SK-N-SH treated with all-trans-retinoic acid at 6 μM for 48 hours (cell line): ENCODE measurements at regions not wholly inside any gene's neighbourhood (a gene's known extent, or its start where the extent isn't known, plus 50 kb on each side); places are given as distances from the start of the nearest gene placed in this dataset.

Source experiments
- ATAC-seq: fragments of 200-7000 bp; cut with Tn5 transposase; 3 replicates; pipeline ENCODE4 v1.9.1; 2020; ENCODE audit warnings: mild to moderate bottlenecking, moderate library complexity
- ARNTL ChIP-seq: fragments of 450-650 bp; formaldehyde crosslinking; IDR thresholded peaks from 2 replicates; pipeline ENCODE4 v1.5.0; 2020; ENCODE audit warnings: low read depth, mild to moderate bottlenecking, moderate library complexity, borderline replicate concordance
- BACH2 ChIP-seq: fragments of 250-450 bp; sonication (Bioruptor Pico); IDR thresholded peaks from 2 replicates; pipeline ENCODE4 v1.9.0; 2021; ENCODE audit warnings: mild to moderate bottlenecking, borderline replicate concordance
- CSDC2 ChIP-seq: fragments of 250-450 bp; sonication (Bioruptor Pico); IDR thresholded peaks from 2 replicates; pipeline ENCODE4 v1.5.0; 2020; ENCODE audit warnings: mild to moderate bottlenecking, moderate library complexity
- ESRRG ChIP-seq: fragments of 250-450 bp; sonication (Bioruptor Pico); IDR thresholded peaks from 2 replicates; pipeline ENCODE4 v1.6.1; 2021; ENCODE audit warnings: mild to moderate bottlenecking
- GLIS3 ChIP-seq: fragments of 250-450 bp; sonication (Bioruptor Pico); IDR thresholded peaks from 2 replicates; pipeline ENCODE4 v1.5.0; 2020; ENCODE audit warnings: mild to moderate bottlenecking, moderate library complexity
- OSR1 ChIP-seq: fragments of 250-450 bp; sonication (Bioruptor Pico); IDR thresholded peaks from 2 replicates; pipeline ENCODE4 v1.8.0; 2022; ENCODE audit warnings: moderate library complexity, mild to moderate bottlenecking, inconsistent platforms
- PATZ1 ChIP-seq: fragments of 250-450 bp; sonication (Bioruptor Pico); IDR thresholded peaks from 2 replicates; pipeline ENCODE4 v1.8.0; 2020; ENCODE audit warnings: mild to moderate bottlenecking, moderate library complexity, borderline replicate concordance
- POU6F1 ChIP-seq: fragments of 250-450 bp; sonication (Bioruptor Pico); IDR thresholded peaks from 2 replicates; pipeline ENCODE4 v1.8.0; 2021; ENCODE audit warnings: low read depth, mild to moderate bottlenecking, moderate library complexity, borderline replicate concordance
- PPARA ChIP-seq: fragments of 250-450 bp; sonication (Bioruptor Pico); IDR thresholded peaks from 2 replicates; pipeline ENCODE4 v1.5.0; 2020; ENCODE audit warnings: mild to moderate bottlenecking, borderline replicate concordance
- RARB ChIP-seq: fragments of 250-450 bp; sonication (Bioruptor Pico); IDR thresholded peaks from 2 replicates; pipeline ENCODE4 v1.8.0; 2021; ENCODE audit warnings: mild to moderate bottlenecking, moderate library complexity
- SNAI2 ChIP-seq: fragments of 250-450 bp; sonication (Bioruptor Pico); IDR thresholded peaks from 2 replicates; pipeline ENCODE4 v1.5.0; 2020; ENCODE audit warnings: mild to moderate bottlenecking, moderate library complexity
- TCF4 ChIP-seq: fragments of 250-450 bp; sonication (Bioruptor Pico); IDR thresholded peaks from 2 replicates; pipeline ENCODE4 v1.8.0; 2021; ENCODE audit warnings: mild to moderate bottlenecking, moderate library complexity, borderline replicate concordance
- TOX ChIP-seq: fragments of 250-450 bp; sonication (Bioruptor Pico); IDR thresholded peaks from 2 replicates; pipeline ENCODE4 v1.8.0; 2021; ENCODE audit warnings: mild to moderate bottlenecking, moderate library complexity, borderline replicate concordance
- ZC3H10 ChIP-seq: fragments of 250-450 bp; sonication (Bioruptor Pico); IDR thresholded peaks from 2 replicates; pipeline ENCODE4 v1.5.1; 2021; ENCODE audit warnings: mild to moderate bottlenecking, moderate library complexity
- ZFP3 ChIP-seq: fragments of 250-450 bp; sonication (Bioruptor Pico); IDR thresholded peaks from 2 replicates; pipeline ENCODE4 v1.5.0; 2020; ENCODE audit warnings: mild to moderate bottlenecking, moderate library complexity
- ZFP30 ChIP-seq: fragments of 450-650 bp; formaldehyde crosslinking; IDR thresholded peaks from 2 replicates; pipeline ENCODE4 v1.5.0; 2022; ENCODE audit warnings: mild to moderate bottlenecking, moderate library complexity
- ZNF565 ChIP-seq: fragments of 450-650 bp; formaldehyde crosslinking; conservative IDR thresholded peaks from 2 replicates; pipeline ENCODE4 v1.5.0; 2020; ENCODE audit warnings: low read depth, mild to moderate bottlenecking, moderate library complexity
- ZNF70 ChIP-seq: fragments of 450-650 bp; formaldehyde crosslinking; IDR thresholded peaks from 2 replicates; pipeline ENCODE4 v1.5.0; 2020; ENCODE audit warnings: mild to moderate bottlenecking, moderate library complexity
- ZNF8 ChIP-seq: fragments of 450-650 bp; formaldehyde crosslinking; IDR thresholded peaks from 2 replicates; pipeline ENCODE4 v1.5.0; 2020; ENCODE audit warnings: mild to moderate bottlenecking, moderate library complexity
- TF ChIP-seq, protein P1 (sequence below): fragments of 250-450 bp; sonication (Bioruptor Pico); IDR thresholded peaks from 2 replicates; pipeline ENCODE4 v1.5.1; 2021; ENCODE audit warnings: mild to moderate bottlenecking, moderate library complexity
- TF ChIP-seq, protein P2 (sequence below): fragments of 250-450 bp; sonication (Bioruptor Pico); IDR thresholded peaks from 2 replicates; pipeline ENCODE4 v1.5.1; 2020; ENCODE audit warnings: low read depth, mild to moderate bottlenecking, moderate library complexity

- TF ChIP-seq ZNF8 (CRISPR knock-in tag) = no peak
- TF ChIP-seq ZNF70 = no peak
- no peak for TF ChIP-seq SNAI2 (CRISPR knock-in tag)
- TF ChIP-seq OSR1 (CRISPR knock-in tag) = no peak
- no peak for TF ChIP-seq ZFP30
- TF ChIP-seq POU6F1 = no peak
- TF ChIP-seq ZNF565 (CRISPR knock-in tag) = no peak
- no peak for TF ChIP-seq PPARA
- no peak for ATAC-seq
Measured at GRCh38 chr17:5819921-5820685, 235.8 kb upstream of the NLRP1 start.

DNA sequence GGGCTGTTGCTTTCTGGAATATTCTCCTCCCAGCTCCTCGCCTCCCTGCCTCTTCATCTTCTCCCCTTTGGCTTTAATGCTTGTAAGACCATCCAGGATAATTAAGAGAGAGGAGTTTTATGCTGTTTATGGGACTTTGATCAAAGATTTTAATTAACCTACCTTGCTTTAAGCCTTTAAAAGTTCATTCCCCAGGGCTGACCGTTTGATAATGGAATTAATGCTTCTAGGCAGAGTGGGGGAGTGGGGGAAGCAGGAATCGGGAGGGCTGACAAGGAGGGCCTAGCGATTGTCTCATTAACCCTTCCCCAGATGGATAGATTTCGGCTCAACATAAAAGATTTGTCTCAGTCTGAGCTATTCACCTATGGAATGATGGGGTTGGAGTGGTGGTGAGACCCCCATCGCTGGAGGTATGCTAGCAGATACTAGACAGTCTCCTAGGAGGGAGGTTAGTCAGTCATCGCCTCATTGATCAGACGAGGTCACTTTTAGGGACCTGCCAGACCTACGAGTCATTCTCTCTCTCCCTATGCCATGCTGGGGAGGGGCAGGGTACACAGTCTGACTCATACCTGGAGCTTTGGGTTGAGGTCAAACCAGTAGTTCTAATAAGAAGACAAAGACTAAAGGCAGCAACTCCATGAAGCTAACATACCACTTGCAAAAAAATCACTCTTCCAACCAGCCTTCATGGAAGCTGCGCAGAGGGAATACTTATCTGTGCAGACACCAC lies 236.6 kb upstream of the NLRP1 start:
- ATAC-seq = no peak
- no peak for TF ChIP-seq ZNF565 (CRISPR knock-in tag)
- TF ChIP-seq PPARA = no peak
- TF ChIP-seq, protein P1, sequence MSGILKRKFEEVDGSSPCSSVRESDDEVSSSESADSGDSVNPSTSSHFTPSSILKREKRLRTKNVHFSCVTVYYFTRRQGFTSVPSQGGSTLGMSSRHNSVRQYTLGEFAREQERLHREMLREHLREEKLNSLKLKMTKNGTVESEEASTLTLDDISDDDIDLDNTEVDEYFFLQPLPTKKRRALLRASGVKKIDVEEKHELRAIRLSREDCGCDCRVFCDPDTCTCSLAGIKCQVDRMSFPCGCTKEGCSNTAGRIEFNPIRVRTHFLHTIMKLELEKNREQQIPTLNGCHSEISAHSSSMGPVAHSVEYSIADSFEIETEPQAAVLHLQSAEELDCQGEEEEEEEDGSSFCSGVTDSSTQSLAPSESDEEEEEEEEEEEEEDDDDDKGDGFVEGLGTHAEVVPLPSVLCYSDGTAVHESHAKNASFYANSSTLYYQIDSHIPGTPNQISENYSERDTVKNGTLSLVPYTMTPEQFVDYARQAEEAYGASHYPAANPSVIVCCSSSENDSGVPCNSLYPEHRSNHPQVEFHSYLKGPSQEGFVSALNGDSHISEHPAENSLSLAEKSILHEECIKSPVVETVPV = no peak
- no peak for TF ChIP-seq RARB (CRISPR knock-in tag)
- no peak for TF ChIP-seq PATZ1 (CRISPR knock-in tag)
- no peak for TF ChIP-seq CSDC2 (CRISPR knock-in tag)
- TF ChIP-seq, protein P2, sequence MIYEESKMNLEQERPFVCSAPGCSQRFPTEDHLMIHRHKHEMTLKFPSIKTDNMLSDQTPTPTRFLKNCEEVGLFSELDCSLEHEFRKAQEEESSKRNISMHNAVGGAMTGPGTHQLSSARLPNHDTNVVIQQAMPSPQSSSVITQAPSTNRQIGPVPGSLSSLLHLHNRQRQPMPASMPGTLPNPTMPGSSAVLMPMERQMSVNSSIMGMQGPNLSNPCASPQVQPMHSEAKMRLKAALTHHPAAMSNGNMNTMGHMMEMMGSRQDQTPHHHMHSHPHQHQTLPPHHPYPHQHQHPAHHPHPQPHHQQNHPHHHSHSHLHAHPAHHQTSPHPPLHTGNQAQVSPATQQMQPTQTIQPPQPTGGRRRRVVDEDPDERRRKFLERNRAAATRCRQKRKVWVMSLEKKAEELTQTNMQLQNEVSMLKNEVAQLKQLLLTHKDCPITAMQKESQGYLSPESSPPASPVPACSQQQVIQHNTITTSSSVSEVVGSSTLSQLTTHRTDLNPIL = no peak
- TF ChIP-seq SNAI2 (CRISPR knock-in tag) = no peak
- TF ChIP-seq POU6F1 = no peak
- TF ChIP-seq TOX = no peak
- TF ChIP-seq TCF4 (CRISPR knock-in tag) = no peak

- ATAC-seq = no peak
- TF ChIP-seq ESRRG (CRISPR knock-in tag) (no peak), SNAI2 (CRISPR knock-in tag) (no peak), ZNF565 (CRISPR knock-in tag) (no peak), CSDC2 (CRISPR knock-in tag) (no peak), ZNF70 (no peak), BACH2 (CRISPR knock-in tag) (no peak), OSR1 (CRISPR knock-in tag) (no peak), RARB (CRISPR knock-in tag) (no peak), ZC3H10 (CRISPR knock-in tag) (no peak), ARNTL (no peak), PPARA (no peak), POU6F1 (no peak), GLIS3 (CRISPR knock-in tag) (no peak), ZFP3 (CRISPR knock-in tag) (no peak), ZFP30 (no peak), TOX (no peak)
- TF ChIP-seq, protein P2 = no peak
- TF ChIP-seq, protein P1 = no peak
Measured at GRCh38 chr17:5821803-5822202, 237.5 kb upstream of the NLRP1 start.
